ENCODE measurements at regions not wholly inside any gene's neighbourhood (a gene's known extent, or its start where the extent isn't known, plus 50 kb on each side); places are given as distances from the start of the nearest gene placed in this dataset.

DNA sequence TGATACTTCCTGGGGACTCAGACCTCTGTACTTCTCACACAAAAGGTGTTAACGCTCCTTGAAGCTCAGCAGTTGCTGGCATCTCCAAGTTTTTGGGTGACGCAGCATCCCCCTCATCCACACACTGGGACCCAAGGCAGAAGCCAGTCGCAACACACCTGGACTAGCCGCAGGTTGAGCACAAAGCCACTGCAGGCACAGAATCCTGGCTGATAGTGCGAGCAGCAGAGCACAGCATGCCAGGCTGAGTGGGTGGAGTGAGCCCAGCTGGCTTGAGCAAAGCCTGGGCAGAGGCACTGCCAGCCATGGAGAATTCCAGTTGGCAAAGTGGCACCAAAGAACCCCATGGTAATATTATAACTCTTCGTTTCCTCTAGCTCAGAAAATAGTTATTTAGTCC lies 873.2 kb upstream of the NDST4 start:
- TF ChIP-seq, protein P1, sequence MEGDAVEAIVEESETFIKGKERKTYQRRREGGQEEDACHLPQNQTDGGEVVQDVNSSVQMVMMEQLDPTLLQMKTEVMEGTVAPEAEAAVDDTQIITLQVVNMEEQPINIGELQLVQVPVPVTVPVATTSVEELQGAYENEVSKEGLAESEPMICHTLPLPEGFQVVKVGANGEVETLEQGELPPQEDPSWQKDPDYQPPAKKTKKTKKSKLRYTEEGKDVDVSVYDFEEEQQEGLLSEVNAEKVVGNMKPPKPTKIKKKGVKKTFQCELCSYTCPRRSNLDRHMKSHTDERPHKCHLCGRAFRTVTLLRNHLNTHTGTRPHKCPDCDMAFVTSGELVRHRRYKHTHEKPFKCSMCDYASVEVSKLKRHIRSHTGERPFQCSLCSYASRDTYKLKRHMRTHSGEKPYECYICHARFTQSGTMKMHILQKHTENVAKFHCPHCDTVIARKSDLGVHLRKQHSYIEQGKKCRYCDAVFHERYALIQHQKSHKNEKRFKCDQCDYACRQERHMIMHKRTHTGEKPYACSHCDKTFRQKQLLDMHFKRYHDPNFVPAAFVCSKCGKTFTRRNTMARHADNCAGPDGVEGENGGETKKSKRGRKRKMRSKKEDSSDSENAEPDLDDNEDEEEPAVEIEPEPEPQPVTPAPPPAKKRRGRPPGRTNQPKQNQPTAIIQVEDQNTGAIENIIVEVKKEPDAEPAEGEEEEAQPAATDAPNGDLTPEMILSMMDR (IDR thresholded peaks at IDR 0.05; ENCODE audit: insufficient read depth, low read length), result no peak
- TF ChIP-seq REST (IDR thresholded peaks at IDR 0.05; ENCODE audit: insufficient replicate concordance, low read depth), result no peak

Measured in HL-60 (cell line).